ENCODE measurements at regions not wholly inside any gene's neighbourhood (a gene's known extent, or its start where the extent isn't known, plus 50 kb on each side); places are given as distances from the start of the nearest gene placed in this dataset.

DNA sequence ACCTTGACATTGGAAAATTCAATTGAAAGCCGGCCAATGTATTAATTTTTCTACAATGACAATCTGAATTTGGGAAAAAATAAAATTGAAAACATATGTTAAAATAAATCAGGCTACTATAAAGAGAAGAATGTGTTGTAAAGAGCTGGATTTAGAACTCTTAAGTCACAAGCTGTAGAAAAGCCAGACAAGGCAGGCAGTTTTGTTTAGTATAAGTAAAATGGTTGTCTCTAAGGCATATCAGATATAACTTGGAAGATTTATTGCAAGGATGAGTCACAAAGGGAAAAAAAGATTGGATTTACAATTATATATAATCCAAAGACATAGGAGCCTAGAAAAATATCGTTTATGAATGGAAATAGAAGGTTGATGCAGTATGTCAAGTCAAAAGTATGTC, 549.1 kb upstream of the EPHA5 start (continued):
- no peak for TF ChIP-seq ZNF562 (CRISPR knock-in tag; IDR thresholded peaks at IDR 0.05; ENCODE audit: borderline replicate concordance)

DNA sequence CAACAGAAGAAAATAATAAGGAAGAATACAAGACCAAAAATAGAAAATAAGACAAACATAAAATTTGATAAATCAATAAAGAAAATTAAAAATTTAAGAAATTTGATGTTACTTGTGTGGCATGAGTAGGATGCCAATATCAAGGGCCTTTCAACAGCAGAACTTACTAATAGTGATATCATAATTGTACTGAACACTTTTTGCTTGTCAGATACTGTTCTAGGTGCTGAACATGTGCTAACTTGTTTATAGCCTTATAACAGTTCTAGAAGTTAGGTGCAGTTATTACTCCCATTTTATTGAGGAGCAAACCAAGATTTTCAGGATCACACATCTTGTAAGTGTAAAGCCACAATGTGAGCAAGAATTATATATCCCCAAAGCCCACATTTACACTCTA, 546.0 kb upstream of the EPHA5 start:
- FAIRE-seq = no peak
- H4K20me1 ChIP-seq (ENCODE audit: insufficient read depth, low read length) = no peaks in the 10 kb centered on the region
- TF ChIP-seq CAMTA2 (CRISPR knock-in tag; IDR thresholded peaks at IDR 0.05; ENCODE audit: borderline replicate concordance) (no peak), ZNF337 (CRISPR knock-in tag; IDR thresholded peaks at IDR 0.05; ENCODE audit: borderline replicate concordance, low read depth) (no peak), KDM3A (CRISPR knock-in tag; IDR thresholded peaks at IDR 0.05; ENCODE audit: low read depth) (no peak), ATAD3A (CRISPR knock-in tag; IDR thresholded peaks at IDR 0.05) (no peak), XBP1 (CRISPR knock-in tag; IDR thresholded peaks at IDR 0.05) (no peak), ZNF564 (CRISPR knock-in tag; IDR thresholded peaks at IDR 0.05) (no peak), DNMT1 (CRISPR knock-in tag; IDR thresholded peaks at IDR 0.05) (no peak), FOXA3 (CRISPR knock-in tag; IDR thresholded peaks at IDR 0.05) (no peak), ZNF607 (CRISPR knock-in tag; IDR thresholded peaks at IDR 0.05; ENCODE audit: borderline replicate concordance) (no peak)
- TF ChIP-seq, protein P1, sequence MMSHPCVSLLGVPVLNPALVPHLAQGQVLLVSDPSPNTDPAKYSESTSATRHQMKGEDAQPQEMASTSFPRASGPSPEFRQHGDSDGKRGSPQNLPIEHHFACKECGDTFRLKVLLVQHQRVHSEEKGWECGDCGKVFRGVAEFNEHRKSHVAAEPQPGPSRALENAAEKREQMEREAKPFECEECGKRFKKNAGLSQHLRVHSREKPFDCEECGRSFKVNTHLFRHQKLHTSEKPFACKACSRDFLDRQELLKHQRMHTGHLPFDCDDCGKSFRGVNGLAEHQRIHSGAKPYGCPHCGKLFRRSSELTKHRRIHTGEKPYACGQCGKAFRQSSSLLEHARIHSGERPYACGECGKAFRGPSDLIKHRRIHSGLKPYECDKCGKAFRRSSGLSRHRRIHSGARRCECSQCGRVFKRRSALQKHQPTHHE (CRISPR knock-in tag; IDR thresholded peaks at IDR 0.05; ENCODE audit: borderline replicate concordance) = no peak
- TF ChIP-seq, protein P2, sequence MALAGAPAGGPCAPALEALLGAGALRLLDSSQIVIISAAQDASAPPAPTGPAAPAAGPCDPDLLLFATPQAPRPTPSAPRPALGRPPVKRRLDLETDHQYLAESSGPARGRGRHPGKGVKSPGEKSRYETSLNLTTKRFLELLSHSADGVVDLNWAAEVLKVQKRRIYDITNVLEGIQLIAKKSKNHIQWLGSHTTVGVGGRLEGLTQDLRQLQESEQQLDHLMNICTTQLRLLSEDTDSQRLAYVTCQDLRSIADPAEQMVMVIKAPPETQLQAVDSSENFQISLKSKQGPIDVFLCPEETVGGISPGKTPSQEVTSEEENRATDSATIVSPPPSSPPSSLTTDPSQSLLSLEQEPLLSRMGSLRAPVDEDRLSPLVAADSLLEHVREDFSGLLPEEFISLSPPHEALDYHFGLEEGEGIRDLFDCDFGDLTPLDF (CRISPR knock-in tag; IDR thresholded peaks at IDR 0.05) = no peak
- TF ChIP-seq, protein P3, sequence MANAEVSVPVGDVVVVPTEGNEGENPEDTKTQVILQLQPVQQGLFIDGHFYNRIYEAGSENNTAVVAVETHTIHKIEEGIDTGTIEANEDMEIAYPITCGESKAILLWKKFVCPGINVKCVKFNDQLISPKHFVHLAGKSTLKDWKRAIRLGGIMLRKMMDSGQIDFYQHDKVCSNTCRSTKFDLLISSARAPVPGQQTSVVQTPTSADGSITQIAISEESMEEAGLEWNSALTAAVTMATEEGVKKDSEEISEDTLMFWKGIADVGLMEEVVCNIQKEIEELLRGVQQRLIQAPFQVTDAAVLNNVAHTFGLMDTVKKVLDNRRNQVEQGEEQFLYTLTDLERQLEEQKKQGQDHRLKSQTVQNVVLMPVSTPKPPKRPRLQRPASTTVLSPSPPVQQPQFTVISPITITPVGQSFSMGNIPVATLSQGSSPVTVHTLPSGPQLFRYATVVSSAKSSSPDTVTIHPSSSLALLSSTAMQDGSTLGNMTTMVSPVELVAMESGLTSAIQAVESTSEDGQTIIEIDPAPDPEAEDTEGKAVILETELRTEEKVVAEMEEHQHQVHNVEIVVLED (CRISPR knock-in tag; IDR thresholded peaks at IDR 0.05; ENCODE audit: borderline replicate concordance) = no peak
- TF ChIP-seq, protein P4, sequence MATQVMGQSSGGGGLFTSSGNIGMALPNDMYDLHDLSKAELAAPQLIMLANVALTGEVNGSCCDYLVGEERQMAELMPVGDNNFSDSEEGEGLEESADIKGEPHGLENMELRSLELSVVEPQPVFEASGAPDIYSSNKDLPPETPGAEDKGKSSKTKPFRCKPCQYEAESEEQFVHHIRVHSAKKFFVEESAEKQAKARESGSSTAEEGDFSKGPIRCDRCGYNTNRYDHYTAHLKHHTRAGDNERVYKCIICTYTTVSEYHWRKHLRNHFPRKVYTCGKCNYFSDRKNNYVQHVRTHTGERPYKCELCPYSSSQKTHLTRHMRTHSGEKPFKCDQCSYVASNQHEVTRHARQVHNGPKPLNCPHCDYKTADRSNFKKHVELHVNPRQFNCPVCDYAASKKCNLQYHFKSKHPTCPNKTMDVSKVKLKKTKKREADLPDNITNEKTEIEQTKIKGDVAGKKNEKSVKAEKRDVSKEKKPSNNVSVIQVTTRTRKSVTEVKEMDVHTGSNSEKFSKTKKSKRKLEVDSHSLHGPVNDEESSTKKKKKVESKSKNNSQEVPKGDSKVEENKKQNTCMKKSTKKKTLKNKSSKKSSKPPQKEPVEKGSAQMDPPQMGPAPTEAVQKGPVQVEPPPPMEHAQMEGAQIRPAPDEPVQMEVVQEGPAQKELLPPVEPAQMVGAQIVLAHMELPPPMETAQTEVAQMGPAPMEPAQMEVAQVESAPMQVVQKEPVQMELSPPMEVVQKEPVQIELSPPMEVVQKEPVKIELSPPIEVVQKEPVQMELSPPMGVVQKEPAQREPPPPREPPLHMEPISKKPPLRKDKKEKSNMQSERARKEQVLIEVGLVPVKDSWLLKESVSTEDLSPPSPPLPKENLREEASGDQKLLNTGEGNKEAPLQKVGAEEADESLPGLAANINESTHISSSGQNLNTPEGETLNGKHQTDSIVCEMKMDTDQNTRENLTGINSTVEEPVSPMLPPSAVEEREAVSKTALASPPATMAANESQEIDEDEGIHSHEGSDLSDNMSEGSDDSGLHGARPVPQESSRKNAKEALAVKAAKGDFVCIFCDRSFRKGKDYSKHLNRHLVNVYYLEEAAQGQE (IDR thresholded peaks at IDR 0.05; ENCODE audit: borderline replicate concordance in 1 of 2, low read depth in 1 of 2, low read length in 2 of 2) = no peak

More for the DNA sequence above, 546.0 kb upstream of the EPHA5 start:
- Histone ChIP-seq H3K27me3 (ENCODE audit: control insufficient read depth in 1 of 2, insufficient read depth in 2 of 2, low read length in 2 of 2) (no peaks in the 10 kb centered on the region), H3K27ac (ENCODE audit: extremely low read length, insufficient read depth, low read length) (no peak overlapping the region), H3K9ac (ENCODE audit: insufficient read depth, low read depth, low read length) (no peak overlapping the region), H3K9me3 (ENCODE audit: low read length) (no peaks in the 10 kb centered on the region), H3K36me3 (replicated peaks in 1 of 2; ENCODE audit: control insufficient read depth in 1 of 2, insufficient read depth in 2 of 2, low read length in 2 of 2) (no peaks in the 10 kb centered on the region), H2AFZ (ENCODE audit: low read length) (no peak overlapping the region), H3K79me2 (ENCODE audit: insufficient read depth, low read length) (no peaks in the 10 kb centered on the region), H3K4me3 (replicated peaks in 1 of 3; ENCODE audit: insufficient read depth in 1 of 3, low read depth in 2 of 3, low read length in 3 of 3) (no peak overlapping the region), H3K4me1 (ENCODE audit: insufficient read depth, low read length) (no peaks in the 10 kb centered on the region), H3K4me2 (ENCODE audit: low read depth, low read length) (no peak overlapping the region)
- DNase-seq (ENCODE audit: low spot score) = no peak
- intact Hi-C loops (cut with micrococcal nuclease; ENCODE audit: unreplicated experiment) (no loop called here), in situ Hi-C loops (cut with HindIII; ENCODE audit: extremely low pct_ligation_motif_present, low pct_unique_long_range_greater_than_20kb) (no loop called here)
- POLR2A ChIA-PET = no interaction called here
- CTCF ChIA-PET (ENCODE audit: low intra/inter-chr PET ratio, low total read pairs) = no interaction called here
- no peak for ATAC-seq
- BruUV-seq (replicated peaks) = no TSS peak

All from HepG2 (cell line).